ENCODE measurements at regions not wholly inside any gene's neighbourhood (a gene's known extent, or its start where the extent isn't known, plus 50 kb on each side); places are given as distances from the start of the nearest gene placed in this dataset.

DNA sequence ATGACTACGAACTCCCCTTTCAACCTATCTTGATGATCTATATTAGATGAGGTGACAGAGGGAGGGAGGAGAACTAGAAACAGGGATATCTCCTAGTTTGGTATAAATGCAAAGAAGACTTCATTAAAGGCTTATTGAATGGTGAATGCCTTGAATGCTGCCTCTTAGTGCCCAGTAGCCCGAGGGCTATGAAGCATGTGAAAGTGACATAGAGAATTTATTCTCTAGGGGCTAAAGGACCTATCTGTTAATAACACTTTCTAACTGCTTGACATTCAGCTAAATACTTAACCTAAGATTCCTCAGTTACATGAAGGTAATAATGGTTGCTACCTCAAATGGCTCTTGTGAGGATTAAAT is 764.1 kb downstream of the LTN1 start:
- TF ChIP-seq, protein P1, sequence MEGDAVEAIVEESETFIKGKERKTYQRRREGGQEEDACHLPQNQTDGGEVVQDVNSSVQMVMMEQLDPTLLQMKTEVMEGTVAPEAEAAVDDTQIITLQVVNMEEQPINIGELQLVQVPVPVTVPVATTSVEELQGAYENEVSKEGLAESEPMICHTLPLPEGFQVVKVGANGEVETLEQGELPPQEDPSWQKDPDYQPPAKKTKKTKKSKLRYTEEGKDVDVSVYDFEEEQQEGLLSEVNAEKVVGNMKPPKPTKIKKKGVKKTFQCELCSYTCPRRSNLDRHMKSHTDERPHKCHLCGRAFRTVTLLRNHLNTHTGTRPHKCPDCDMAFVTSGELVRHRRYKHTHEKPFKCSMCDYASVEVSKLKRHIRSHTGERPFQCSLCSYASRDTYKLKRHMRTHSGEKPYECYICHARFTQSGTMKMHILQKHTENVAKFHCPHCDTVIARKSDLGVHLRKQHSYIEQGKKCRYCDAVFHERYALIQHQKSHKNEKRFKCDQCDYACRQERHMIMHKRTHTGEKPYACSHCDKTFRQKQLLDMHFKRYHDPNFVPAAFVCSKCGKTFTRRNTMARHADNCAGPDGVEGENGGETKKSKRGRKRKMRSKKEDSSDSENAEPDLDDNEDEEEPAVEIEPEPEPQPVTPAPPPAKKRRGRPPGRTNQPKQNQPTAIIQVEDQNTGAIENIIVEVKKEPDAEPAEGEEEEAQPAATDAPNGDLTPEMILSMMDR (IDR thresholded peaks at IDR 0.05; ENCODE audit: insufficient read depth, low read depth, low read length): no peak
- no peak for TF ChIP-seq EZH2 (IDR thresholded peaks at IDR 0.05; ENCODE audit: insufficient read depth, low read length)
